HCT116 (cell line): ENCODE measurements at regions not wholly inside any gene's neighbourhood (a gene's known extent, or its start where the extent isn't known, plus 50 kb on each side); places are given as distances from the start of the nearest gene placed in this dataset.

Experiments used
- ATAC-seq: fragments of 200-7000 bp; cut with Tn5 transposase; 2 replicates; pipeline ENCODE4 v1.9.1; 2020; ENCODE audit warnings: mild to moderate bottlenecking, moderate library complexity
- BruUV-seq: library from RNA; stranded (reverse); fragments of 400-500 nt; replicated peaks from 2 replicates; lab custom pipeline; 2021; lab: Mats Ljungman, UMichigan
- CTCF ChIA-PET: fragments of 300-600 bp; sonication (Branson Sonifier 250); formaldehyde crosslinking; loops from one replicate; lab custom pipeline; 2021; ENCODE audit warnings: antibody characterized with exemption; lab: Charles Lee
- POLR2A ChIA-PET: fragments of 300-600, 350-600 bp; sonication (Branson Sonifier 250); formaldehyde crosslinking; loops from one replicate; lab custom pipeline; 2021; ENCODE audit warnings: antibody characterized with exemption; lab: Charles Lee
- RAD21 ChIA-PET, 2 experiments: fragments of 300-600 bp; sonication (Branson Sonifier 250); formaldehyde crosslinking; loops; one replicate each; lab custom pipeline; 2023; ENCODE audit warnings: low total read pairs in 2 of 2; ENCODE audit not compliant: uncharacterized antibody in 2 of 2, unreplicated experiment in 2 of 2, low non-redundant PET in 1 of 2; lab: Charles Lee
- DNase-seq: peaks from one replicate; pipeline ENCODE4 v3.0.0-alpha.2; 2010; ENCODE audit warnings: low read depth, low spot score
- H2AFZ ChIP-seq: fragments of 200-600 bp; shearing (Covaris generic), sonication (generic); 2 replicates; pipeline ENCODE4 v1.6.1; 2017; ENCODE audit warnings: low read depth, mixed run types, mixed read lengths, antibody characterized with exemption, low read length; ENCODE audit not compliant: poor library complexity, severe bottlenecking
- H3K27ac ChIP-seq: 2 replicates; pipeline ENCODE4 v1.5.1; 2012; ENCODE audit warnings: low read depth, low read length
- H3K27me3 ChIP-seq: fragments of 200-600 bp; sonication (generic); 2 replicates; pipeline ENCODE4 v1.6.1; 2016; ENCODE audit warnings: mixed run types, low read length, mixed read lengths; ENCODE audit not compliant: insufficient read depth
- H3K36me3 ChIP-seq, 2 experiments: fragments of 200-500 bp in 1 of 2; fragments of 200-600 bp in 1 of 2; sonication (Bioruptor generic) in 1 of 2; sonication (generic) in 1 of 2; 2 replicates each; pipeline versions ENCODE4 v1.5.1 to v1.6.1; 2014 to 2016; ENCODE audit warnings: low read length in 2 of 2, inconsistent platforms in 1 of 2, mixed read lengths in 1 of 2, mixed run types in 1 of 2; ENCODE audit not compliant: insufficient read depth in 2 of 2, control insufficient read depth in 1 of 2
- H3K4me1 ChIP-seq, 2 experiments: fragments of 200-600 bp in 1 of 2; sonication (generic) in 1 of 2; 2 replicates each; pipeline versions ENCODE4 v1.5.1 to v1.6.1; 2012 to 2017; ENCODE audit warnings: low read length in 2 of 2, inconsistent platforms in 1 of 2, mild to moderate bottlenecking in 1 of 2, mixed read lengths in 1 of 2, mixed run types in 1 of 2, moderate library complexity in 1 of 2; ENCODE audit not compliant: insufficient read depth in 2 of 2, control insufficient read depth in 1 of 2
- H3K4me2 ChIP-seq: fragments of 200-600 bp; sonication (generic); 2 replicates; pipeline ENCODE4 v1.6.1; 2017; ENCODE audit warnings: mixed run types, low read length, mixed read lengths
- H3K4me3 ChIP-seq, 2 experiments: fragments of 200-600 bp in 1 of 2; sonication (generic) in 1 of 2; replicated peaks in 1 of 2; 2 replicates each; pipeline ENCODE4 v1.5.1; 2011 to 2016; ENCODE audit warnings: low read length in 2 of 2, control low read depth in 1 of 2, low read depth in 1 of 2, mild to moderate bottlenecking in 1 of 2, mixed read lengths in 1 of 2, mixed run types in 1 of 2
- H3K79me2 ChIP-seq: fragments of 200-600 bp; sonication (generic); 2 replicates; pipeline ENCODE4 v1.6.1; 2017; ENCODE audit warnings: mild to moderate bottlenecking, mixed run types, low read length, moderate library complexity, mixed read lengths; ENCODE audit not compliant: insufficient read depth
- H3K9ac ChIP-seq: fragments of 200-600 bp; sonication (generic); 2 replicates; pipeline ENCODE4 v1.6.1; 2016; ENCODE audit warnings: low read length, mixed read lengths
- H3K9me2 ChIP-seq: fragments of 200-600 bp; sonication (generic), shearing (Covaris generic); 2 replicates; pipeline ENCODE4 v1.6.1; 2017; ENCODE audit warnings: mixed run types, mild to moderate bottlenecking, moderate library complexity; ENCODE audit not compliant: insufficient read depth
- H3K9me3 ChIP-seq, 2 experiments: fragments of 200-500 bp in 1 of 2; fragments of 200-600 bp in 1 of 2; sonication (Bioruptor generic) in 1 of 2; sonication (generic) in 1 of 2; 2 replicates each; pipeline ENCODE4 v1.6.1; 2014 to 2017; ENCODE audit warnings: low read length in 2 of 2, mixed read lengths in 2 of 2, inconsistent platforms in 1 of 2, low read depth in 1 of 2, mild to moderate bottlenecking in 1 of 2, mixed run types in 1 of 2, moderate library complexity in 1 of 2; ENCODE audit not compliant: control insufficient read depth in 1 of 2, insufficient read depth in 1 of 2
- H4K20me1 ChIP-seq: fragments of 200-600 bp; sonication (generic), shearing (Covaris generic); 2 replicates; pipeline ENCODE4 v1.6.1; 2017; ENCODE audit warnings: mixed run types, mild to moderate bottlenecking, moderate library complexity; ENCODE audit not compliant: insufficient read depth
- CTCF ChIP-seq, 3 experiments: fragments of 200-600 bp in 1 of 3; sonication (generic) in 1 of 3; IDR thresholded peaks in 2 of 3; conservative IDR thresholded peaks in 1 of 3; 2 replicates each; pipeline ENCODE4 v1.5.1; 2012 to 2017; ENCODE audit warnings: low read depth in 2 of 3, low read length in 2 of 3, antibody characterized with exemption in 1 of 3, borderline replicate concordance in 1 of 3, control low read depth in 1 of 3, mild to moderate bottlenecking in 1 of 3, mixed read lengths in 1 of 3, mixed run types in 1 of 3, moderate library complexity in 1 of 3; ENCODE audit not compliant: insufficient read depth in 1 of 3
- ELF1 ChIP-seq: IDR thresholded peaks from 2 replicates; pipeline ENCODE4 v1.6.1; 2012; ENCODE audit warnings: low read depth, borderline replicate concordance
- EZH2phosphoT487 ChIP-seq: fragments of 200-600 bp; IDR thresholded peaks from 2 replicates; pipeline ENCODE4 v1.6.1; 2018; ENCODE audit warnings: antibody characterized with exemption, borderline replicate concordance
- JUND ChIP-seq: IDR thresholded peaks from 2 replicates; pipeline ENCODE4 v1.6.1; 2012
- POLR2A ChIP-seq: IDR thresholded peaks from 2 replicates; pipeline ENCODE4 v1.7.0; 2011; ENCODE audit warnings: borderline replicate concordance; ENCODE audit not compliant: insufficient read depth, insufficient read length; ENCODE audit errors: extremely low read depth
- RAD21 ChIP-seq: IDR thresholded peaks from 2 replicates; pipeline ENCODE4 v1.6.1; 2012; ENCODE audit warnings: low read depth, mild to moderate bottlenecking
- SIN3A ChIP-seq: IDR thresholded peaks from 2 replicates; pipeline ENCODE4 v1.6.1; 2012; ENCODE audit warnings: low read depth
- SRF ChIP-seq: IDR thresholded peaks from 2 replicates; pipeline ENCODE4 v1.6.1; 2012; ENCODE audit warnings: low read depth
- ZFX ChIP-seq: fragments of 450-650 bp; IDR thresholded peaks from 2 replicates; pipeline ENCODE4 v1.6.1; 2017
- intact Hi-C: fragments of 100-400 bp; cut with micrococcal nuclease; formaldehyde crosslinking; loops from 2 replicates; pipeline ENCODE4 v1.10.0; 2022
- TF ChIP-seq, protein P1 (sequence below): IDR thresholded peaks from 2 replicates; pipeline ENCODE4 v1.6.1; 2011; ENCODE audit warnings: mild to moderate bottlenecking, low read length, moderate library complexity; ENCODE audit not compliant: insufficient replicate concordance; ENCODE audit errors: extremely low read depth
- TF ChIP-seq, protein P2 (sequence below): IDR thresholded peaks from 2 replicates; pipeline ENCODE4 v1.6.1; 2012

- H3K9me3 ChIP-seq = peaks cover 0 to 22% of the 10 kb centered on the region in 2 experiments; a peak in 2 of 4 replicates
- H3K36me3 ChIP-seq = no peaks in the 10 kb centered on the region
- intact Hi-C loops = no loop called here
- H3K27ac ChIP-seq = no peak overlapping the region
- TF ChIP-seq SRF (no peak), JUND (no peak), CTCF (IDR thresholded peaks at IDR 0.05 in 2 of 3, conservative IDR thresholded peaks at IDR 0.05 in 1 of 3; ENCODE audit: borderline replicate concordance in 1 of 3, insufficient read depth in 1 of 3, low read depth in 2 of 3, low read length in 2 of 3) (no peak), EZH2phosphoT487 (no peak), RAD21 (no peak), ZFX (no peak), POLR2A (no peak), SIN3A (no peak), ELF1 (no peak)
- TF ChIP-seq, protein P1, sequence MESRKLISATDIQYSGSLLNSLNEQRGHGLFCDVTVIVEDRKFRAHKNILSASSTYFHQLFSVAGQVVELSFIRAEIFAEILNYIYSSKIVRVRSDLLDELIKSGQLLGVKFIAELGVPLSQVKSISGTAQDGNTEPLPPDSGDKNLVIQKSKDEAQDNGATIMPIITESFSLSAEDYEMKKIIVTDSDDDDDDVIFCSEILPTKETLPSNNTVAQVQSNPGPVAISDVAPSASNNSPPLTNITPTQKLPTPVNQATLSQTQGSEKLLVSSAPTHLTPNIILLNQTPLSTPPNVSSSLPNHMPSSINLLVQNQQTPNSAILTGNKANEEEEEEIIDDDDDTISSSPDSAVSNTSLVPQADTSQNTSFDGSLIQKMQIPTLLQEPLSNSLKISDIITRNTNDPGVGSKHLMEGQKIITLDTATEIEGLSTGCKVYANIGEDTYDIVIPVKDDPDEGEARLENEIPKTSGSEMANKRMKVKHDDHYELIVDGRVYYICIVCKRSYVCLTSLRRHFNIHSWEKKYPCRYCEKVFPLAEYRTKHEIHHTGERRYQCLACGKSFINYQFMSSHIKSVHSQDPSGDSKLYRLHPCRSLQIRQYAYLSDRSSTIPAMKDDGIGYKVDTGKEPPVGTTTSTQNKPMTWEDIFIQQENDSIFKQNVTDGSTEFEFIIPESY = no peak
- TF ChIP-seq, protein P2, sequence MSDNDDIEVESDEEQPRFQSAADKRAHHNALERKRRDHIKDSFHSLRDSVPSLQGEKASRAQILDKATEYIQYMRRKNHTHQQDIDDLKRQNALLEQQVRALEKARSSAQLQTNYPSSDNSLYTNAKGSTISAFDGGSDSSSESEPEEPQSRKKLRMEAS = no peak
- H3K4me2 ChIP-seq = no peak overlapping the region
- POLR2A ChIA-PET = no interaction called here
- H4K20me1 ChIP-seq = no peaks in the 10 kb centered on the region
- no peak overlapping the region for H2AFZ ChIP-seq
- no peaks in the 10 kb centered on the region for H3K27me3 ChIP-seq
- ATAC-seq = no peak
- H3K9me2 ChIP-seq = no peaks in the 10 kb centered on the region
- no peaks in the 10 kb centered on the region for H3K79me2 ChIP-seq
- CTCF ChIA-PET = no interaction called here
- RAD21 ChIA-PET = no interaction called here
- no peak for DNase-seq
- H3K4me3 ChIP-seq = no peak overlapping the region
- H3K9ac ChIP-seq = no peak overlapping the region
- no TSS peak for BruUV-seq
- no peaks in the 10 kb centered on the region for H3K4me1 ChIP-seq
Measured at GRCh38 chr6:67694127-67694526, 941.0 kb upstream of the ADGRB3 start.
